Liver (tissue), 8 donors: ENCODE measurements at regions not wholly inside any gene's neighbourhood (a gene's known extent, or its start where the extent isn't known, plus 50 kb on each side); places are given as distances from the start of the nearest gene placed in this dataset.

Experiments used
- DNase-seq: peaks from one replicate; pipeline ENCODE4 v3.0.0-alpha.2; 2017; ENCODE audit warnings: low spot score
- H3K27ac ChIP-seq, 2 donors: one replicate each; pipeline ENCODE4 v1.7.0; 2013; ENCODE audit warnings: inconsistent platforms in 2 of 2, low read length in 2 of 2, control low read depth in 1 of 2, low read depth in 1 of 2, mild to moderate bottlenecking in 1 of 2
- H3K27me3 ChIP-seq, 4 donors: one replicate each; pipeline versions ENCODE4 v1.6.1 to v1.7.0; 2013; ENCODE audit warnings: low read length in 3 of 4, inconsistent platforms in 1 of 4, mild to moderate bottlenecking in 1 of 4, moderate library complexity in 1 of 4; ENCODE audit not compliant: control insufficient read depth in 4 of 4, insufficient read depth in 4 of 4
- H3K36me3 ChIP-seq, 4 donors: one replicate each; pipeline versions ENCODE4 v1.6.1 to v1.7.0; 2013; ENCODE audit warnings: low read length in 3 of 4, mild to moderate bottlenecking in 3 of 4, low read depth in 1 of 4, moderate library complexity in 1 of 4; ENCODE audit not compliant: control insufficient read depth in 4 of 4, insufficient read depth in 3 of 4
- H3K4me1 ChIP-seq, 4 donors: one replicate each; pipeline versions ENCODE4 v1.6.1 to v1.7.0; 2013; ENCODE audit warnings: low read length in 3 of 4, mild to moderate bottlenecking in 3 of 4, moderate library complexity in 1 of 4; ENCODE audit not compliant: control insufficient read depth in 4 of 4, insufficient read depth in 4 of 4
- H3K4me3 ChIP-seq, 3 donors: one replicate each; pipeline versions ENCODE4 v1.6.1 to v1.7.0; 2013; ENCODE audit warnings: low read length in 3 of 3, control low read depth in 1 of 3, low read depth in 1 of 3, mild to moderate bottlenecking in 1 of 3
- H3K9ac ChIP-seq, 2 donors: one replicate each; pipeline ENCODE4 v1.7.0; 2013; ENCODE audit warnings: low read length in 2 of 2, mild to moderate bottlenecking in 2 of 2, moderate library complexity in 2 of 2, control low read depth in 1 of 2, low read depth in 1 of 2
- H3K9me3 ChIP-seq, 4 donors: one replicate each; pipeline versions ENCODE4 v1.6.1 to v1.7.0; 2013; ENCODE audit warnings: low read length in 3 of 4; ENCODE audit not compliant: control insufficient read depth in 4 of 4
- EGR1 ChIP-seq, 2 donors: IDR thresholded peaks; 2 replicates each; pipeline ENCODE4 v1.6.1; 2016 to 2018; ENCODE audit warnings: antibody characterized with exemption in 2 of 2, low read depth in 2 of 2
- FOXA2 ChIP-seq: IDR thresholded peaks from 2 replicates; pipeline ENCODE4 v1.6.1; 2016; ENCODE audit warnings: antibody characterized with exemption
- GABPA ChIP-seq, 2 donors: IDR thresholded peaks in 1 of 2; conservative IDR thresholded peaks in 1 of 2; 2 replicates each; pipeline ENCODE4 v1.6.1; 2016; ENCODE audit warnings: antibody characterized with exemption in 2 of 2, mild to moderate bottlenecking in 1 of 2, moderate library complexity in 1 of 2
- HNF4A ChIP-seq, 2 donors: conservative IDR thresholded peaks; 2 replicates each; pipeline ENCODE4 v1.6.1; 2016; ENCODE audit warnings: antibody characterized with exemption in 2 of 2, mild to moderate bottlenecking in 2 of 2
- HNF4G ChIP-seq: IDR thresholded peaks from 2 replicates; pipeline ENCODE4 v1.6.1; 2016; ENCODE audit warnings: antibody characterized with exemption
- JUND ChIP-seq, 2 donors: IDR thresholded peaks; 2 replicates each; pipeline ENCODE4 v1.6.1; 2016; ENCODE audit warnings: antibody characterized with exemption in 2 of 2
- MAX ChIP-seq: IDR thresholded peaks from 2 replicates; pipeline ENCODE4 v1.6.1; 2016; ENCODE audit warnings: antibody characterized with exemption
- NR2F2 ChIP-seq: IDR thresholded peaks from 2 replicates; pipeline ENCODE4 v1.6.1; 2016; ENCODE audit warnings: antibody characterized with exemption
- RXRA ChIP-seq, 2 donors: IDR thresholded peaks; 2 replicates each; pipeline ENCODE4 v1.6.1; 2017 to 2018; ENCODE audit warnings: antibody characterized with exemption in 2 of 2, mild to moderate bottlenecking in 1 of 2
- TAF1 ChIP-seq: conservative IDR thresholded peaks from 2 replicates; pipeline ENCODE4 v1.6.1; 2016; ENCODE audit warnings: antibody characterized with exemption, mild to moderate bottlenecking
- YY1 ChIP-seq: IDR thresholded peaks from 2 replicates; pipeline ENCODE4 v1.6.1; 2016; ENCODE audit warnings: antibody characterized with exemption, mild to moderate bottlenecking
- WGBS: extraction: QIAGEN DNeasy Blood & Tissue Kit; methylation state at CpG from one replicate; pipeline ENCODE4 v1.1.7; 2013; 5-methylcytosine and 5-hydroxymethylcytosine counted together
- TF ChIP-seq, protein P1 (sequence below): IDR thresholded peaks from 2 replicates; pipeline ENCODE4 v1.6.1; 2016; ENCODE audit warnings: antibody characterized with exemption
- TF ChIP-seq, protein P2 (sequence below): fragments of 150-350 bp; IDR thresholded peaks from 2 replicates; pipeline ENCODE4 v1.5.1; 2017; ENCODE audit warnings: improper control_type of control experiment, low read depth, low read length; ENCODE audit not compliant: missing input control
- TF ChIP-seq, protein P3 (sequence below): IDR thresholded peaks from 2 replicates; pipeline ENCODE4 v1.6.1; 2016; ENCODE audit warnings: antibody characterized with exemption, mild to moderate bottlenecking
- TF ChIP-seq, protein P4 (sequence below): IDR thresholded peaks from 2 replicates; pipeline ENCODE4 v1.6.1; 2016; ENCODE audit warnings: antibody characterized with exemption
- donor health status: healthy.
- donor health status: healthy.
- donor health status: healthy.
- donor health status: healthy.
- donor health status: healthy.

GRCh38 chr9:73595036-73595545, 443.4 kb downstream of the ANXA1 start:
- H3K36me3 ChIP-seq = no peaks in the 10 kb centered on the region
- no peak for DNase-seq
- peaks cover 0 to 6% (median 0%) of the 10 kb centered on the region in 4 donors for H3K27me3 ChIP-seq
- 82% methylated on average over 3 of the region's 3 CpGs for WGBS
- H3K4me3 ChIP-seq = no peak overlapping the region
- no peaks in the 10 kb centered on the region for H3K4me1 ChIP-seq
- no peak overlapping the region for H3K9ac ChIP-seq
- TF ChIP-seq EGR1 (IDR thresholded peaks at IDR 0.05; ENCODE audit: low read depth in 2 of 2) (no peak), GABPA (IDR thresholded peaks at IDR 0.05 in 1 of 2, conservative IDR thresholded peaks at IDR 0.05 in 1 of 2) (no peak), HNF4G (no peak), FOXA2 (no peak), RXRA (IDR thresholded peaks at IDR 0.05) (no peak), NR2F2 (no peak), JUND (IDR thresholded peaks at IDR 0.05) (no peak), YY1 (no peak), TAF1 (no peak), HNF4A (conservative IDR thresholded peaks at IDR 0.05) (no peak), MAX (no peak)
- TF ChIP-seq, protein P1, sequence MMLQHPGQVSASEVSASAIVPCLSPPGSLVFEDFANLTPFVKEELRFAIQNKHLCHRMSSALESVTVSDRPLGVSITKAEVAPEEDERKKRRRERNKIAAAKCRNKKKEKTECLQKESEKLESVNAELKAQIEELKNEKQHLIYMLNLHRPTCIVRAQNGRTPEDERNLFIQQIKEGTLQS = no peak
- TF ChIP-seq, protein P2, sequence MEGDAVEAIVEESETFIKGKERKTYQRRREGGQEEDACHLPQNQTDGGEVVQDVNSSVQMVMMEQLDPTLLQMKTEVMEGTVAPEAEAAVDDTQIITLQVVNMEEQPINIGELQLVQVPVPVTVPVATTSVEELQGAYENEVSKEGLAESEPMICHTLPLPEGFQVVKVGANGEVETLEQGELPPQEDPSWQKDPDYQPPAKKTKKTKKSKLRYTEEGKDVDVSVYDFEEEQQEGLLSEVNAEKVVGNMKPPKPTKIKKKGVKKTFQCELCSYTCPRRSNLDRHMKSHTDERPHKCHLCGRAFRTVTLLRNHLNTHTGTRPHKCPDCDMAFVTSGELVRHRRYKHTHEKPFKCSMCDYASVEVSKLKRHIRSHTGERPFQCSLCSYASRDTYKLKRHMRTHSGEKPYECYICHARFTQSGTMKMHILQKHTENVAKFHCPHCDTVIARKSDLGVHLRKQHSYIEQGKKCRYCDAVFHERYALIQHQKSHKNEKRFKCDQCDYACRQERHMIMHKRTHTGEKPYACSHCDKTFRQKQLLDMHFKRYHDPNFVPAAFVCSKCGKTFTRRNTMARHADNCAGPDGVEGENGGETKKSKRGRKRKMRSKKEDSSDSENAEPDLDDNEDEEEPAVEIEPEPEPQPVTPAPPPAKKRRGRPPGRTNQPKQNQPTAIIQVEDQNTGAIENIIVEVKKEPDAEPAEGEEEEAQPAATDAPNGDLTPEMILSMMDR = no peak
- TF ChIP-seq, protein P3, sequence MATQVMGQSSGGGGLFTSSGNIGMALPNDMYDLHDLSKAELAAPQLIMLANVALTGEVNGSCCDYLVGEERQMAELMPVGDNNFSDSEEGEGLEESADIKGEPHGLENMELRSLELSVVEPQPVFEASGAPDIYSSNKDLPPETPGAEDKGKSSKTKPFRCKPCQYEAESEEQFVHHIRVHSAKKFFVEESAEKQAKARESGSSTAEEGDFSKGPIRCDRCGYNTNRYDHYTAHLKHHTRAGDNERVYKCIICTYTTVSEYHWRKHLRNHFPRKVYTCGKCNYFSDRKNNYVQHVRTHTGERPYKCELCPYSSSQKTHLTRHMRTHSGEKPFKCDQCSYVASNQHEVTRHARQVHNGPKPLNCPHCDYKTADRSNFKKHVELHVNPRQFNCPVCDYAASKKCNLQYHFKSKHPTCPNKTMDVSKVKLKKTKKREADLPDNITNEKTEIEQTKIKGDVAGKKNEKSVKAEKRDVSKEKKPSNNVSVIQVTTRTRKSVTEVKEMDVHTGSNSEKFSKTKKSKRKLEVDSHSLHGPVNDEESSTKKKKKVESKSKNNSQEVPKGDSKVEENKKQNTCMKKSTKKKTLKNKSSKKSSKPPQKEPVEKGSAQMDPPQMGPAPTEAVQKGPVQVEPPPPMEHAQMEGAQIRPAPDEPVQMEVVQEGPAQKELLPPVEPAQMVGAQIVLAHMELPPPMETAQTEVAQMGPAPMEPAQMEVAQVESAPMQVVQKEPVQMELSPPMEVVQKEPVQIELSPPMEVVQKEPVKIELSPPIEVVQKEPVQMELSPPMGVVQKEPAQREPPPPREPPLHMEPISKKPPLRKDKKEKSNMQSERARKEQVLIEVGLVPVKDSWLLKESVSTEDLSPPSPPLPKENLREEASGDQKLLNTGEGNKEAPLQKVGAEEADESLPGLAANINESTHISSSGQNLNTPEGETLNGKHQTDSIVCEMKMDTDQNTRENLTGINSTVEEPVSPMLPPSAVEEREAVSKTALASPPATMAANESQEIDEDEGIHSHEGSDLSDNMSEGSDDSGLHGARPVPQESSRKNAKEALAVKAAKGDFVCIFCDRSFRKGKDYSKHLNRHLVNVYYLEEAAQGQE = no peak
- H3K9me3 ChIP-seq = no peaks in the 10 kb centered on the region
- H3K27ac ChIP-seq = no peak overlapping the region

DNA sequence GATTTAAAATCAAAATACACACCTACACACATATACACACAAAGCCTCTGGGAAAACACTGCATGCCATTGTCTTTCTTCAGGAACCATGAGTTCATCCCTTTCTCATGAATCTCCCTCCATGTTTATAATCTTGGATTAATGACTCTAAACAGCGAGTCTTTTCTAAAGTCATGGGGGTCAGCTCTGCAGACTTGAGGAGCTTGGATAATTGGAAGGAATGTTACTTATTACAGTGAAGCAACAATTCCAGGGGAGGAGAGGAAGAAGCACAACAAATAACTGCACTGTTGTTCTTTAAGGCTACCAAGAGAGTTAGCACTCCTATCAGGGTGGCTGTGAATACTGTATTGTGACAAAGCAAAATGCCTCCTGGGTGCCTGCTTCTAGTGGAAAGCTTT, 444.7 kb downstream of the ANXA1 start:
- Histone ChIP-seq H3K4me1 (no peaks in the 10 kb centered on the region), H3K9me3 (no peaks in the 10 kb centered on the region), H3K27ac (no peak overlapping the region), H3K9ac (no peak overlapping the region), H3K36me3 (no peaks in the 10 kb centered on the region), H3K27me3 (peaks cover 0 to 6% (median 0%) of the 10 kb centered on the region in 4 donors), H3K4me3 (no peak overlapping the region)
- TF ChIP-seq, protein P4, sequence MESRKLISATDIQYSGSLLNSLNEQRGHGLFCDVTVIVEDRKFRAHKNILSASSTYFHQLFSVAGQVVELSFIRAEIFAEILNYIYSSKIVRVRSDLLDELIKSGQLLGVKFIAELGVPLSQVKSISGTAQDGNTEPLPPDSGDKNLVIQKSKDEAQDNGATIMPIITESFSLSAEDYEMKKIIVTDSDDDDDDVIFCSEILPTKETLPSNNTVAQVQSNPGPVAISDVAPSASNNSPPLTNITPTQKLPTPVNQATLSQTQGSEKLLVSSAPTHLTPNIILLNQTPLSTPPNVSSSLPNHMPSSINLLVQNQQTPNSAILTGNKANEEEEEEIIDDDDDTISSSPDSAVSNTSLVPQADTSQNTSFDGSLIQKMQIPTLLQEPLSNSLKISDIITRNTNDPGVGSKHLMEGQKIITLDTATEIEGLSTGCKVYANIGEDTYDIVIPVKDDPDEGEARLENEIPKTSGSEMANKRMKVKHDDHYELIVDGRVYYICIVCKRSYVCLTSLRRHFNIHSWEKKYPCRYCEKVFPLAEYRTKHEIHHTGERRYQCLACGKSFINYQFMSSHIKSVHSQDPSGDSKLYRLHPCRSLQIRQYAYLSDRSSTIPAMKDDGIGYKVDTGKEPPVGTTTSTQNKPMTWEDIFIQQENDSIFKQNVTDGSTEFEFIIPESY = no peak
- TF ChIP-seq GABPA (IDR thresholded peaks at IDR 0.05 in 1 of 2, conservative IDR thresholded peaks at IDR 0.05 in 1 of 2) = no peak
- no peak for TF ChIP-seq RXRA (IDR thresholded peaks at IDR 0.05)
- TF ChIP-seq MAX = no peak
- no peak for TF ChIP-seq YY1
- TF ChIP-seq, protein P2 = no peak
- DNase-seq = no peak
- WGBS = 75% methylated on average over 1 of the region's 1 CpG
